ENCODE measurements at regions not wholly inside any gene's neighbourhood (a gene's known extent, or its start where the extent isn't known, plus 50 kb on each side); places are given as distances from the start of the nearest gene placed in this dataset.
A peak's percentile ranks its signal among the peaks of the same experiment; 100 is the strongest.

DNA sequence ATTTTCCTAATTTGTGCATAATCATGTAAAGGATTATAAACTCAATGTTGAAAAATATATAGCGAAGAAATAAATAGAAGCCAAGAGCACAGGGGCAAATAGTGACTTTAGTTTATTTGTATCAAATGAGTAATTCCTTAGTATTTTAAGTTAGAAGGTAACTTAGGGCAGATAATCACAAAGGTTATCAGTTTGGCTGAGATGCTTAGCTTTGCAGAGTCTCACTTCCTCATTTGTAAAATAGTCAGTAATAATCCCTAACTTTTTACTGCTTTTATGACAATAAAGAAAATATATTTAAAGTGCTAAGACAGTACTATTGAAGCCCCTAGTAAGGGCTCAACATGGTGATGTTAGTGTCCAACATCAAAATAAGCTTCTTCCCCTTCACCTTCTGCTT is 297.4 kb upstream of the TUSC1 start:
- no peak for TF ChIP-seq EZH2 (IDR thresholded peaks at IDR 0.05; ENCODE audit: insufficient read depth, low read length)
- TF ChIP-seq, protein P1, sequence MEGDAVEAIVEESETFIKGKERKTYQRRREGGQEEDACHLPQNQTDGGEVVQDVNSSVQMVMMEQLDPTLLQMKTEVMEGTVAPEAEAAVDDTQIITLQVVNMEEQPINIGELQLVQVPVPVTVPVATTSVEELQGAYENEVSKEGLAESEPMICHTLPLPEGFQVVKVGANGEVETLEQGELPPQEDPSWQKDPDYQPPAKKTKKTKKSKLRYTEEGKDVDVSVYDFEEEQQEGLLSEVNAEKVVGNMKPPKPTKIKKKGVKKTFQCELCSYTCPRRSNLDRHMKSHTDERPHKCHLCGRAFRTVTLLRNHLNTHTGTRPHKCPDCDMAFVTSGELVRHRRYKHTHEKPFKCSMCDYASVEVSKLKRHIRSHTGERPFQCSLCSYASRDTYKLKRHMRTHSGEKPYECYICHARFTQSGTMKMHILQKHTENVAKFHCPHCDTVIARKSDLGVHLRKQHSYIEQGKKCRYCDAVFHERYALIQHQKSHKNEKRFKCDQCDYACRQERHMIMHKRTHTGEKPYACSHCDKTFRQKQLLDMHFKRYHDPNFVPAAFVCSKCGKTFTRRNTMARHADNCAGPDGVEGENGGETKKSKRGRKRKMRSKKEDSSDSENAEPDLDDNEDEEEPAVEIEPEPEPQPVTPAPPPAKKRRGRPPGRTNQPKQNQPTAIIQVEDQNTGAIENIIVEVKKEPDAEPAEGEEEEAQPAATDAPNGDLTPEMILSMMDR (IDR thresholded peaks at IDR 0.05; ENCODE audit: insufficient read depth, low read depth, low read length), result no peak
- Histone ChIP-seq H4K20me1 (ENCODE audit: insufficient read depth, low read length) (no peaks in the 10 kb centered on the region), H3K4me1 (ENCODE audit: insufficient read depth, low read length) (no peaks in the 10 kb centered on the region), H3K4me3 (ENCODE audit: insufficient read depth, low read depth, low read length) (no peak overlapping the region), H3K27me3 (ENCODE audit: insufficient read depth, low read length) (no peaks in the 10 kb centered on the region), H3K9me3 (ENCODE audit: insufficient read depth, low read depth, low read length) (peaks cover 3% of the 10 kb centered on the region), H3K9ac (ENCODE audit: low read length) (no peak overlapping the region), H2AFZ (ENCODE audit: low read depth, low read length) (no peak overlapping the region), H3K27ac (ENCODE audit: low read depth, low read length) (no peak overlapping the region), H3K79me2 (ENCODE audit: insufficient read depth, low read length) (no peaks in the 10 kb centered on the region), H3K4me2 (ENCODE audit: low read length) (no peak overlapping the region), H3K36me3 (ENCODE audit: insufficient read depth, low read length) (no peaks in the 10 kb centered on the region)
- Mint-ChIP-seq H3K9me3 (ENCODE audit: unreplicated experiment) (peaks cover 5% of the 10 kb centered on the region), H3K36me3 (ENCODE audit: low read depth, unreplicated experiment) (peaks cover 2% of the 10 kb centered on the region), H3K27ac (ENCODE audit: unreplicated experiment) (no peak overlapping the region), H3K27me3 (ENCODE audit: low read depth, unreplicated experiment) (no peaks in the 10 kb centered on the region), H3K4me3 (ENCODE audit: unreplicated experiment) (no peak overlapping the region), H3K4me1 (ENCODE audit: low read depth, unreplicated experiment) (peaks cover 5% of the 10 kb centered on the region)
- no peak for DNase-seq (ENCODE audit: low read depth)
- no peak for FAIRE-seq

- Histone ChIP-seq H2AFZ (ENCODE audit: low read depth, low read length) (peak overlapping the region; percentile 12), H4K20me1 (ENCODE audit: insufficient read depth, low read length) (no peaks in the 10 kb centered on the region), H3K4me1 (ENCODE audit: insufficient read depth, low read length) (no peaks in the 10 kb centered on the region), H3K79me2 (ENCODE audit: insufficient read depth, low read length) (no peaks in the 10 kb centered on the region), H3K9me3 (ENCODE audit: insufficient read depth, low read depth, low read length) (peaks cover 4% of the 10 kb centered on the region), H3K4me2 (ENCODE audit: low read length) (no peak overlapping the region), H3K4me3 (ENCODE audit: insufficient read depth, low read depth, low read length) (no peak overlapping the region), H3K9ac (ENCODE audit: low read length) (no peak overlapping the region), H3K27me3 (ENCODE audit: insufficient read depth, low read length) (no peaks in the 10 kb centered on the region), H3K36me3 (ENCODE audit: insufficient read depth, low read length) (no peaks in the 10 kb centered on the region), H3K27ac (ENCODE audit: low read depth, low read length) (no peak overlapping the region)
- DNase-seq (ENCODE audit: low read depth) (peak; percentile 40), FAIRE-seq (peak; percentile 84)
- H3K27me3 Mint-ChIP-seq (ENCODE audit: low read depth, unreplicated experiment), result no peaks in the 10 kb centered on the region
- H3K4me1 Mint-ChIP-seq (ENCODE audit: low read depth, unreplicated experiment), result peaks cover 3% of the 10 kb centered on the region
- peaks cover 13% of the 10 kb centered on the region for H3K9me3 Mint-ChIP-seq (ENCODE audit: unreplicated experiment)
- no peak for TF ChIP-seq EZH2 (IDR thresholded peaks at IDR 0.05; ENCODE audit: insufficient read depth, low read length)
- TF ChIP-seq, protein P1 (IDR thresholded peaks at IDR 0.05; ENCODE audit: insufficient read depth, low read depth, low read length), result peak; percentile 70
- no peak overlapping the region for H3K4me3 Mint-ChIP-seq (ENCODE audit: unreplicated experiment)
- peaks cover 5% of the 10 kb centered on the region for H3K36me3 Mint-ChIP-seq (ENCODE audit: low read depth, unreplicated experiment)
- peak overlapping the region; percentile 59 for H3K27ac Mint-ChIP-seq (ENCODE audit: unreplicated experiment)
Measured at GRCh38 chr9:25964239-25964638, 286.0 kb upstream of the TUSC1 start.

DNA sequence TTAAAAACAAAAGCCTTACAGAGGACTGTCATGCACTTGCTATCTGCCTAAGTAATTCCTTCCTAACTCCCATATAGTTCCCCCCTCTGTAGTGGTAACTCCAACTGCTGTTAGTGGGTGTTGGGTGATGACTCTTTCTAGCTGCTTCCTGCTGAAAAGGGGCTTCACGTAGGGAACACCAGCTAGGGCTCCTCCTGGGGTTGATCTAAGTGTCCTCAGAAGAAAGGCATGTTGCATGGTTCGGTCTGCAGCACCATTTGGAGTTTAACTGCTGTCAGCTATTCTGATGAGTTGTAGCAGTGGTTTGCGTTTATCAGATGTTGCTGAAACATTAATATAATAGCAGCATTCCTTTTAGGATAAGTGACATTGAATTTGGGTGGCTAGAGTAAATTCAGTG is 281.9 kb upstream of the TUSC1 start:
- DNase-seq (ENCODE audit: low read depth) (no peak), FAIRE-seq (no peak)
- Mint-ChIP-seq H3K27me3 (ENCODE audit: low read depth, unreplicated experiment) (no peaks in the 10 kb centered on the region), H3K9me3 (ENCODE audit: unreplicated experiment) (peaks cover 10% of the 10 kb centered on the region), H3K4me1 (ENCODE audit: low read depth, unreplicated experiment) (no peaks in the 10 kb centered on the region), H3K36me3 (ENCODE audit: low read depth, unreplicated experiment) (peaks cover 5% of the 10 kb centered on the region), H3K4me3 (ENCODE audit: unreplicated experiment) (no peak overlapping the region), H3K27ac (ENCODE audit: unreplicated experiment) (no peak overlapping the region)
- Histone ChIP-seq H3K4me1 (ENCODE audit: insufficient read depth, low read length) (no peaks in the 10 kb centered on the region), H3K9me3 (ENCODE audit: insufficient read depth, low read depth, low read length) (peaks cover 4% of the 10 kb centered on the region), H3K4me2 (ENCODE audit: low read length) (no peak overlapping the region), H3K36me3 (ENCODE audit: insufficient read depth, low read length) (no peaks in the 10 kb centered on the region), H4K20me1 (ENCODE audit: insufficient read depth, low read length) (no peaks in the 10 kb centered on the region), H3K79me2 (ENCODE audit: insufficient read depth, low read length) (no peaks in the 10 kb centered on the region), H3K4me3 (ENCODE audit: insufficient read depth, low read depth, low read length) (no peak overlapping the region), H3K27ac (ENCODE audit: low read depth, low read length) (no peak overlapping the region), H2AFZ (ENCODE audit: low read depth, low read length) (no peak overlapping the region), H3K9ac (ENCODE audit: low read length) (no peak overlapping the region), H3K27me3 (ENCODE audit: insufficient read depth, low read length) (no peaks in the 10 kb centered on the region)
- TF ChIP-seq, protein P1 (IDR thresholded peaks at IDR 0.05; ENCODE audit: insufficient read depth, low read depth, low read length), result no peak
